Activated naive CD4-positive, alpha-beta T cell treated with anti-CD3 and anti-CD28 coated beads, Interleukin-2, amount 50 U/mL, for 24 hours (primary cell): ENCODE measurements at regions not wholly inside any gene's neighbourhood (a gene's known extent, or its start where the extent isn't known, plus 50 kb on each side); places are given as distances from the start of the nearest gene placed in this dataset.
"Not testable (repeated sequence)": the region's sequence is repeated elsewhere in the genome, so short reads cannot be mapped to it uniquely, and the experiment has no call there.

Experiments used
- H3K27ac Mint-ChIP-seq: one replicate; pipeline ENCODE4 v1.8.0; 2021; ENCODE audit warnings: mild to moderate bottlenecking, mixed read lengths
- H3K27me3 Mint-ChIP-seq: one replicate; pipeline ENCODE4 v1.8.0; 2021; ENCODE audit warnings: mixed read lengths
- H3K36me3 Mint-ChIP-seq: one replicate; pipeline ENCODE4 v1.8.0; 2021; ENCODE audit warnings: mixed read lengths
- H3K4me1 Mint-ChIP-seq: one replicate; pipeline ENCODE4 v1.8.0; 2021; ENCODE audit warnings: mixed read lengths
- H3K4me3 Mint-ChIP-seq: one replicate; pipeline ENCODE4 v1.8.0; 2021; ENCODE audit warnings: mild to moderate bottlenecking, mixed read lengths
- H3K9me3 Mint-ChIP-seq: one replicate; pipeline ENCODE4 v1.8.0; 2021; ENCODE audit warnings: mixed read lengths

DNA sequence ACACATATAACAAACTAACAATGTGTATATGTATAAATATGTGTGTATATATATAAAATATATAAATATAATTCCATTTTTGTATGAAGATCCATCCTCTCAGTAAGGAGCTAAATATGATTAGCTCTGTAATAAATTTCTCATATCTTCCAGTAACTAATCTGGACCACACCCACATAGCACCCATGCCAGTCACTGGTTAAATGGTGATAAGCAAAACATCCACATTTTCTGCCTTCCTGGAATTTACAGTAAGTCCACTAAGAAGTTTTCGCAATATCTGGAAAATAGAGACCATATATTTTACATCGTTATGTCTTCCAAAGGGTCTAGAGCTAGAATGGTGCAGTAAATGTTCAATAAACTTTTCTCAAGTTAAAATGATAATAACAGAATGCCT is 151.5 kb upstream of the STMND1 start:
- Mint-ChIP-seq H3K4me1 (peaks cover 4% of the 10 kb centered on the region), H3K36me3 (no peaks in the 10 kb centered on the region), H3K27ac (no peak overlapping the region), H3K4me3 (no peak overlapping the region), H3K27me3 (peaks cover 10% of the 10 kb centered on the region), H3K9me3 (peaks cover 6% of the 10 kb centered on the region)

DNA sequence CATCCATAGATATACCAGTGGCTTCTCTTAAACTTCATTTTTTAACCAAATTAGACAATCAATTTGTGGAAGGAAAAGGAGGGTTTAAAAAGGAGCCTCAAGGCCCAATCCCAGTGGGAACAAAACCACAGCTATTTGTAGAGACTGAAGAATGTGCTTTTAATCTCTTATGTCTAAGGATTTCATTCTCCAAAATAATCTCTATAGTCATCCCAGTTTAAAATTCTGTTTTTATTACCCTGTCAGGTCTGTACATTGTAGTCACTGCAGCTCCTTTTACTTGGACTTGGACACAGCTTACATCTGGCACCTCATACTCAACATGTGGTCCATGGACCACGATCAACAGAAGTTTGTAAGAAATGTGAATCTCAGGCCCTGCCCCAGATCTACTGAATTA is 152.1 kb upstream of the STMND1 start:
- Mint-ChIP-seq H3K27ac (no peak overlapping the region), H3K9me3 (peaks cover 6% of the 10 kb centered on the region), H3K4me1 (peaks cover 4% of the 10 kb centered on the region), H3K4me3 (no peak overlapping the region), H3K36me3 (no peaks in the 10 kb centered on the region), H3K27me3 (peaks cover 10% of the 10 kb centered on the region)

DNA sequence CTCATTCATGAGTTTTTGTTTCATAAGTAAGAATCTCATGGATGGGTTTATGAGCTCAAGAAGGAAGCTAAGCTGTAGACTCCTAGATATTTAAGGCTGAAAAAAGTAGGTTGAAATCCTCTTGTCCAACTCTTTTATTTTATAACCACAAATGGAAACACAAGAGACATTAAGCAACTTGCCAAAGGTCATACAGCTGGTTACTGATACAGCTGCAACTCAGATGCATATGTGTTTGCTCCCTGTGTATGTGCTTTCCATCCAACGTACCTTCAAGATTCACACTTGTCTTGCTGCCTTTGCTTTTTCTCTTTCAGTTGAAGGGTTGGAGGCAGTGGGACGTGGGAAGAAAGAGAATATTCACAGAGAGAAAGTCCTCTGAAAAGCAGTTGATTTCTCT is 153.5 kb upstream of the STMND1 start:
- peaks cover 4% of the 10 kb centered on the region for H3K4me1 Mint-ChIP-seq

DNA sequence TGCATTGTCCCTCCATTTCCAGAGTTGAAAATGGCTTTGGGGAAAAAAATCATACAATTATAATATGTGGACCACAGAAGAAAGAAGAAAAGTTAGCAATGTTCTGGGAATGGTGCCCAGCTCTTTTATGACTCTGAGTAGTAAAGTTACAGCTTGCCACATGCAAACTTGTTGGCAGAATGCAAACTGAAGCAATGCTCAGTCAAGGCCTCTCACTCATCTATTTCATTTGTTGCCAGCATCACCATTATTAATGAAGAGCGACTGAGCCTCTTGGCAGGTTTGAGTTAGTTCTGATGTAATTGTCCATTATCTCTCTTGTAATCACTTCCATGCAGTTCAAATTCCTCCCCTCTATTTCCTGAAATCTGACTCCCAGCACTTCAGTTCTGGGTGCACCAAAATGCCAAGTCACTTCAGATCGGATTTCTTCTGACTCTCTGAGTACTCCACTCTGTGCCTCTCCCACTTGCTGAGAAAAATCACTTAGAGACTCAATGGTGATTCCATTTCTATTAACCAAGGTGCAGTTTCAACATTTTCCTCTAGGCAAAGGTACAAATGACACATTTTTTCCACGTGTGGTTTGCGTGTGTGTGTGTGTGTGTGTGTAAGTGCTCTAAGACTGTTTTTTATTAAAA is 154.4 kb upstream of the STMND1 start:
- Mint-ChIP-seq H3K36me3 (no peaks in the 10 kb centered on the region), H3K9me3 (no peaks in the 10 kb centered on the region), H3K27me3 (peaks cover 8% of the 10 kb centered on the region), H3K4me1 (peaks cover 4% of the 10 kb centered on the region), H3K4me3 (no peak overlapping the region), H3K27ac (no peak overlapping the region)

More for the DNA sequence above, 153.5 kb upstream of the STMND1 start:
- no peak overlapping the region for H3K27ac Mint-ChIP-seq
- H3K27me3 Mint-ChIP-seq = peaks cover 12% of the 10 kb centered on the region
- H3K36me3 Mint-ChIP-seq = no peaks in the 10 kb centered on the region
- no peak overlapping the region for H3K4me3 Mint-ChIP-seq
- peaks cover 6% of the 10 kb centered on the region for H3K9me3 Mint-ChIP-seq

DNA sequence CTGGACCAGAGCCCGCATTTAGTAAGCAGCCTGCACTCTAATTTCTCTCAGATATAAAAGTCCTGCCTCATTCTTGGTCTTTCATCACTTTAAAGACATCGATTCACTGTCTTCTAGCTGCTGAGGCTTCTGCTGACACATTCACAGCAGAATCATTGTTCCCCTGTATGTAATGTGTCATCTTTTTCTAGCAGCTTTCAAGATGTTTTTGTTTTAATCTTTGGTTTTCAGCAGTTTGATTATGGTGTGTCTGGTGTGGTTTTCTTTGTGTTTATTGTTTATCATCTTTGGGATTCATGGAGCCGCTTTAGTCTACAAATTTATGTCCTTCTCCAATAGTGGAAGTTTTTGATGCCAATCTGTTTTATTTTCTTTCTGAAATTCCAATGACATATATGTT is 157.3 kb upstream of the STMND1 start:
- Mint-ChIP-seq H3K36me3 (no peaks in the 10 kb centered on the region), H3K4me1 (no peaks in the 10 kb centered on the region), H3K9me3 (no peaks in the 10 kb centered on the region), H3K27me3 (peaks cover 13% of the 10 kb centered on the region), H3K27ac (no peak overlapping the region), H3K4me3 (no peak overlapping the region)

DNA sequence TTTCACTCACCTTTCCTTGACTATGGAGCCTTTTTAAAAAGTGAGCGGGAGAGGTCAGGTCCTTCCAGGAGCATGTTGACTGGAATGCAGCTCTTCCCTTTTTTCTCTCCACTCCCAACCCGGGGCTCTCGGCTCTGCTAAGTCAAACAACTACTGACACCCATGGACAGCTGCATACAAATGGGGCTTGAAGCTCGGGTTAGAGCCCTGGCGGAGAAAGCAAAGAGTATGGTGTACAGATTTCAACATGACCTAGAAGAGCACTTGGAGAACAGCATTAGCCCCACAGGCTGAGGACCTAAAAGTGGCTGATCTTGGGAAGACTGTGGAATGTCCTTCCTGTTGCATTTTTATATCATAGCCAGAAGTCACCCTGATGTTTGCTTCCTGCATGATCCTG is 162.0 kb upstream of the STMND1 start:
- Mint-ChIP-seq H3K4me1 (no peaks in the 10 kb centered on the region), H3K27ac (no peak overlapping the region), H3K36me3 (no peaks in the 10 kb centered on the region), H3K4me3 (no peak overlapping the region), H3K27me3 (peaks cover 23% of the 10 kb centered on the region), H3K9me3 (no peaks in the 10 kb centered on the region)

DNA sequence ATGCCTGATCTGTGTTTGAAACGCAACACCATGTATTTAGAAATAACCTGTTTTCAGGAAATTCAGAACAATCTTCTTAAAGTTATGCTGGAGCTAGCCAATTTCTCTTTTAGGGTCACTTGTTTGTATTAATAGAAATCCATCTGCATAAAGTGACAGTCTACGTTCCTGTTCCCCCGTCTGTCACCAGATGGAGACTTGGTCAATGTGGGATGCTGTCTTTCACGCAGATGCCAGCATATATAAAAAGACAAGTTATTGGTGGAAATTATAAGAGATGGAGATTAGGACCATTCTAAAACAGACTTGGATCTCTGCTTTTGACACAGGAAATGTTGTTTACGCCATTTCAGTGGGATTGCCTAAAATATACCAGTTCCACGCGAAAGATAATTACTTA is 162.5 kb upstream of the STMND1 start:
- H3K27ac Mint-ChIP-seq = no peak overlapping the region
- H3K4me1 Mint-ChIP-seq = no peaks in the 10 kb centered on the region
- no peak overlapping the region for H3K4me3 Mint-ChIP-seq
- no peaks in the 10 kb centered on the region for H3K9me3 Mint-ChIP-seq
- H3K36me3 Mint-ChIP-seq = no peaks in the 10 kb centered on the region
- H3K27me3 Mint-ChIP-seq = peaks cover 21% of the 10 kb centered on the region

DNA sequence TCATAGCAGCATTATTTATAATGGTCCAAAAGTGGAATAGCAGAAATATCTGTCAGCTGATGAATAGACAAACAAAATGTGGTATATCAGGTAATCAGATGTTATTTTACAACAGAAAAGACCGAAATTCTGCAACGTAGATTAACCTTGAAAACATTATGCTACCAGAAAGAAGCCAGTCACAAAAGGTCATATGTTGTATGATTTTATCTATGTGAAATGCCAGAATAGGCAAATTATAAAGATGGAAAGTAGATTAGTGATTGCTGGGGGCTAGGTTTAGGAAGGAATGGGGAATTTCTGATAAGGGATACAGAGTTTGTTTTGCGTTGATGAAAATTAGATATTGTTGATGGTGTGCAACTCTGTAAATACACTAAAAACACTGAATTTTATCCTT is 165.0 kb upstream of the STMND1 start:
- Mint-ChIP-seq H3K27ac (no peak overlapping the region), H3K36me3 (no peaks in the 10 kb centered on the region), H3K27me3 (peaks cover 27% of the 10 kb centered on the region), H3K4me1 (no peaks in the 10 kb centered on the region), H3K9me3 (no peaks in the 10 kb centered on the region), H3K4me3 (no peak overlapping the region)

DNA sequence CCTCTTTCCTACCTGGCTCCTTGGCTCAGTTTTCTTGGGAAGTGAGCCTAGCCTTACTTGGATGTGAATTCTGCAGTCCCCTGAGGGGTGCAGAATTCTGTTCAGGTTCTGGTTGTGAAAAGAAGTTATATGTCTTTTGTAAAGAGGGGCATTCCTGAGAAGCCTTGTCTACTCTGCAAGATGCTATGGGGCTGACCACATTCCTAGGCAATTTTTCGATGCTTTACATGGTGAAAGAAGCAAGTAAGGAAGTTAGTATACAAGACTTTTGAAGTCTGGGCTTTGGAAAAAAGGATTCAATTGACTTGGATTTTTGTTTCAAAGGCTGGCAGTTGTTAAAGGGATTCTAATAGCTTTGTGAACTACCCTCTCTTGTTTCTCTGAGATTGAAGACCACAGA is 167.9 kb upstream of the STMND1 start:
- H3K4me3 Mint-ChIP-seq = no peak overlapping the region
- H3K36me3 Mint-ChIP-seq = no peaks in the 10 kb centered on the region
- H3K9me3 Mint-ChIP-seq = no peaks in the 10 kb centered on the region
- no peaks in the 10 kb centered on the region for H3K4me1 Mint-ChIP-seq
- no peak overlapping the region for H3K27ac Mint-ChIP-seq
- H3K27me3 Mint-ChIP-seq = peaks cover 28% of the 10 kb centered on the region

DNA sequence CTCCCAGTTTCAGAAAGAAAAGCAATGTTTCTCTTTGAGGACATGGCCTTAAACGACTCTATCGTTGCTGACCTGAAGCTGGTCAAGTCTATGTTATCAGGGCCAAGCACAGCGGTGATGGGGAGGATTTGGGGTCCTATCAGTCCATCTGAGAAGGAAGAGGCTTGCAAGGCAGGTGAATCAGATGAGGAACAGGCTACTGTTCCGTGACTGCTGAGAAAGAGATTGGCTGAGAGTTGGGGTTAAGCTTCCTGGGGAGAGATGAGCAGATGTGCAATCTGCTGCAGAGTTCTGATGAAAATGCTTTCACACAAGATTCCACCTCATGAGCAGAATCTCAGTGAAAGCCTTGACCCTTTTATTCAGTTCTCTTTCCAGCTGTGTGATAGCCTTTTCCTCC is 168.3 kb upstream of the STMND1 start:
- no peaks in the 10 kb centered on the region for H3K4me1 Mint-ChIP-seq
- no peaks in the 10 kb centered on the region for H3K36me3 Mint-ChIP-seq
- no peak overlapping the region for H3K4me3 Mint-ChIP-seq
- H3K9me3 Mint-ChIP-seq = no peaks in the 10 kb centered on the region
- peaks cover 28% of the 10 kb centered on the region for H3K27me3 Mint-ChIP-seq
- H3K27ac Mint-ChIP-seq = no peak overlapping the region

DNA sequence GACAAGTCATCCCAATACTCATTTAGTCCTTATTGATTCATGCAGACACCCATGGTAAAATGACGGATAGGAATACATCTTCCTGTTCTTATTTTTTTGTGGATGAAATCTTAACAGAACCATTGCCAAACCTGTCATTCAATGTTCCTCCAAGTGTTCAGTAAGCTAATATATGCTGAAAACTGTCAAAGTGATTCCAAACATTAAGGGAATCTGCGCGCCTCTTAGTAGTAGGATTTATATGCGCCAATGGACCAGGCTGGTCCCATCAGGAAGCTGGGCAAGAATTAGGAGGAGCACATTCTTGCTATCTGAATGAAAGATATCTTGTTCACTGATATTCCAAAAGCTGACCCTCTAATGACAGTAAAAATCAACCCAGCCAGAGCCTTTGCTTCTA is 168.9 kb upstream of the STMND1 start:
- Mint-ChIP-seq H3K27ac (no peak overlapping the region), H3K36me3 (no peaks in the 10 kb centered on the region), H3K4me1 (no peaks in the 10 kb centered on the region), H3K27me3 (peaks cover 28% of the 10 kb centered on the region), H3K4me3 (no peak overlapping the region), H3K9me3 (no peaks in the 10 kb centered on the region)

DNA sequence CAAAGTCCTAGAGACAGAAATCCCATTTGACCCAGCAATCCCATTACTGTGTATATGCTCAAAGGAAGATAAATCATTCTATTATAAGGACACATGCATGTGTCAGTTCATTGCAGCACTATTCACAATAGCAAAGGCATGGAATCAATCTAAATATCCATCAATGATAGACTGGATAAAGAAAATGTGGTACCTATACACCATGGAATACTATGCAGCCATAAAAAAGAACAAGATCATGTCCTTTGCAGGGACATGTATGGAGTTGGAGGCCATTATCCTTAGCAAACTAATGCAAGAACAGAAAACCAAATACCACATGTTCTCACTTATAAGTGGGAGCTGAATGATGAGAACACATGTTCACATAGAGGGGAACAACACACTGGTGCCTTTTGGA is 169.8 kb upstream of the ATXN1 start:
- not testable (repeated sequence) for H3K4me1 Mint-ChIP-seq

DNA sequence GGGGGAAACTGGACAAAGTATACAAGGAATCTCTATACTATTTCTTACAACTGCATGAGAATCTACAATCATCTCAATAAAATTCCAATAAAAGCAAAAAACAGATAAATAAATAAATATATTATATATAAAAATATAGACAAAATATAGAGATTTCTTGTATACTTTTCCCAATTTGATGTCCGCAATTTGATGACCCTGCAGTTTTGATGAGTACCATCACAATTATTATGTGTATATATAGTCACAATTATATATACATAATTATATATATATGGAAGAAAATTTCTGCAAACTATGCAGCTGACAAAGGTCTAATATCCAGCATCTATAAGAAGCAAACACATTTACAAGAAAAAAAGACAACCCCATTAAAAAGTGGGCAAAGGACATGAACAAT is 169.2 kb upstream of the ATXN1 start:
- H3K36me3 Mint-ChIP-seq = no peaks in the 10 kb centered on the region
- no peaks in the 10 kb centered on the region for H3K4me1 Mint-ChIP-seq
- no peak overlapping the region for H3K4me3 Mint-ChIP-seq
- H3K27me3 Mint-ChIP-seq = peaks cover 24% of the 10 kb centered on the region
- H3K27ac Mint-ChIP-seq = no peak overlapping the region
- H3K9me3 Mint-ChIP-seq = no peaks in the 10 kb centered on the region

More for the DNA sequence above, 169.8 kb upstream of the ATXN1 start:
- not testable (repeated sequence) for H3K27ac Mint-ChIP-seq, H3K9me3 Mint-ChIP-seq, H3K4me3 Mint-ChIP-seq, H3K36me3 Mint-ChIP-seq
- H3K27me3 Mint-ChIP-seq = peaks cover 25% of the 10 kb centered on the region

DNA sequence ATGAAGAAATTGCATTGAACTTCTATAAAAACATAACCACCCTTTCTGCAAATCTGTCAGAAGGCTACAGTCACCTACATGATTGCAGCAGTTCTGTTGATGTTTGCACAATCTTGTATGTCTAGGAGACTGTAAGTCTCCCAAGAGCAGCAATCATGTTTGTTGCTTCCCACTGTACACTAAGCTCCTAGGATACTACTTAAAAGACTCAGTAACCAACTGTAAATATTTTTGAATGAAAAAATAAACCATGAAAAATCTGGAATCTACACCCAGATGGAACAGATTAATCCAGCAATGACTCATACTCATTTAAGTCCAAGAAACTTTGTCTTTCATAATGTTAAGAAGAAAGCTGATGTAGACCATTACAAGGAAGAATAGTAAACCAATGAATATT is 168.5 kb upstream of the ATXN1 start:
- Mint-ChIP-seq H3K36me3 (no peaks in the 10 kb centered on the region), H3K4me1 (no peaks in the 10 kb centered on the region), H3K27me3 (peaks cover 19% of the 10 kb centered on the region), H3K27ac (no peak overlapping the region), H3K4me3 (no peak overlapping the region), H3K9me3 (no peaks in the 10 kb centered on the region)

DNA sequence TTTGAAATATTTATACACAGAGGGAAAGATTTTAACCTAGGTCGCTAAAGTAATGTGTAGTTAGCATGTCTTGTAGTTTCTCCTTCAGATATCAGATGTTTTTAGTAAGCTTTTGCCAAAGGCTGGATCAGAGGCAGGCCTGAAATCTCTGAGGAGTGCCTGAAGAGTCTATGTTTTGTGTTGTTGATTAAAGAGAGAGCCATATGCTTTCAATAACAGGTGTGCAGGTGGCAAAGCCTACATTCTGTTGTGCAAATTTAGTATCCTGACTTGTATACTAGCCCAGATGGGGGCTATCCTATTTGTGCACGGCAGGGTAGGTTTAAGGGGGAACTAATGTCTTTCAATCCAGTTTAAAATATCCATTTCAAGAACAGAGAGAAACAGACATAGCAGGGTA is 167.1 kb upstream of the ATXN1 start:
- no peaks in the 10 kb centered on the region for H3K36me3 Mint-ChIP-seq
- no peaks in the 10 kb centered on the region for H3K9me3 Mint-ChIP-seq
- H3K4me1 Mint-ChIP-seq = no peaks in the 10 kb centered on the region
- H3K27ac Mint-ChIP-seq = no peak overlapping the region
- no peak overlapping the region for H3K4me3 Mint-ChIP-seq
- peaks cover 15% of the 10 kb centered on the region for H3K27me3 Mint-ChIP-seq

DNA sequence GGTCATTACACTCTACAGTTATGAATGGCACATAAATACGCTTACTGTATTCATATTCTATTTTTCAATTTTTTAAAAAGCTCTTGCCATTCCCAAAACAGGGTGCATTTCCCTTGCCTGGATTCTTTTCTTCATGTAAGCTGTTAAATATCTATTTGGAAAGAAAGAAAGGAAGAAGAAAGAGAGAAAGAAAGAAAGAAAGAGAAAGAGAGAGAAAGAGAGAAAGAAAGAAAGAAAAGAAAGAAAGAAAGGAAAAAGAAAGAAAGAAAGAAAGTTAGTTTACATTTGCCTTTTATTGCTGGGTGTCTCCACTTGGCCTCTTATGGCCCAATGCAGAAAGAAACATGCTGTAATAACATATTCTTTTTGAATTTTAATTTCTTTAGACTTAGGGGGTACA is 165.9 kb upstream of the ATXN1 start:
- Mint-ChIP-seq H3K27me3 (peaks cover 11% of the 10 kb centered on the region), H3K36me3 (no peaks in the 10 kb centered on the region), H3K27ac (no peak overlapping the region), H3K9me3 (no peaks in the 10 kb centered on the region), H3K4me3 (no peak overlapping the region), H3K4me1 (no peaks in the 10 kb centered on the region)

DNA sequence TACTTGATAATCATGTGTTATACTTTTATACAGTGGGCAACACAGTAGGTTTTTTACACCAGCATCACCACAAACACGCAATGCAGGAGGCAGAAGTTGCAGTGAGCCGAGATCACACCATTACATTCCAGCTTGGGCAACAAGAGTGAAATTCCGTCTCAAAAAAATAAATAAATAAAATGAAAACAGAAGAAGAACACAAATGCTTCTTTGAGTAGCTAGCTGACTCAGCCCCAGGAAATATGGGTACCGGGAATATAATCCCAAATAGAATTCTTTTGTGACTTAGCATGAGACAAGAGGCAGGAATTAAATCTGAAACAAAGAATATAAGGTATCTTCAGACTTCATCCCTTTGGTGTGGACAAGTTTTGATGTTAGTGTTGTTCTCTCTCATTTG is 164.2 kb upstream of the ATXN1 start:
- Mint-ChIP-seq H3K27ac (no peak overlapping the region), H3K9me3 (no peaks in the 10 kb centered on the region), H3K4me3 (no peak overlapping the region), H3K27me3 (peaks cover 6% of the 10 kb centered on the region), H3K36me3 (no peaks in the 10 kb centered on the region), H3K4me1 (no peaks in the 10 kb centered on the region)
